Lower leg skin (tissue), 3 donors: ENCODE measurements at regions not wholly inside any gene's neighbourhood (a gene's known extent, or its start where the extent isn't known, plus 50 kb on each side); places are given as distances from the start of the nearest gene placed in this dataset.

Experiments used
- POLR2A ChIP-seq, 2 donors: fragments of 450-650 bp; IDR thresholded peaks; one replicate each; pipeline ENCODE4 v1.6.1; 2016 to 2017; ENCODE audit warnings: antibody characterized with exemption in 2 of 2, mild to moderate bottlenecking in 1 of 2, moderate library complexity in 1 of 2
- TF ChIP-seq, protein P1 (sequence below), 3 donors: fragments of 450-650 bp; IDR thresholded peaks; one replicate each; pipeline ENCODE4 v1.5.1; 2016; ENCODE audit warnings: antibody characterized with exemption in 3 of 3, mild to moderate bottlenecking in 3 of 3, moderate library complexity in 2 of 3

DNA sequence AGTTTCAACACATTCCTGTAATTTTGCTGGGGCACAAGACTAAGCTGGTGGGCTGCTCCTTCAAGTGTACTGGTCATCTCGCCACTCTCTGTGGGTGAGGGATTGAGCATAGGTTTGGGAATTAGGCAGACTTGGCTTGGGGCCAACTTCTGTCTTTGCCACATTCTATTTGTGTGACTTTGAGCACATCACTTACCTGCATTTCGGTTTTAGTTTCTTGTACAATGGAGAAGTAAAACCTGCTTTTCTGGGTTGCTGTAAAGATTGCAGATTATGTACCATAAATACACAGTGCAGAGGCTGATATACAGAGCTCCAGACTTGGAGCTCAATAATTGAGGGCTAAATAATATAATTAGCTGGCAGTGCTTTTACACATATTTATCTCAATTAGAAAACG, 162.1 kb downstream of the C3orf38 start:
- TF ChIP-seq, protein P1, sequence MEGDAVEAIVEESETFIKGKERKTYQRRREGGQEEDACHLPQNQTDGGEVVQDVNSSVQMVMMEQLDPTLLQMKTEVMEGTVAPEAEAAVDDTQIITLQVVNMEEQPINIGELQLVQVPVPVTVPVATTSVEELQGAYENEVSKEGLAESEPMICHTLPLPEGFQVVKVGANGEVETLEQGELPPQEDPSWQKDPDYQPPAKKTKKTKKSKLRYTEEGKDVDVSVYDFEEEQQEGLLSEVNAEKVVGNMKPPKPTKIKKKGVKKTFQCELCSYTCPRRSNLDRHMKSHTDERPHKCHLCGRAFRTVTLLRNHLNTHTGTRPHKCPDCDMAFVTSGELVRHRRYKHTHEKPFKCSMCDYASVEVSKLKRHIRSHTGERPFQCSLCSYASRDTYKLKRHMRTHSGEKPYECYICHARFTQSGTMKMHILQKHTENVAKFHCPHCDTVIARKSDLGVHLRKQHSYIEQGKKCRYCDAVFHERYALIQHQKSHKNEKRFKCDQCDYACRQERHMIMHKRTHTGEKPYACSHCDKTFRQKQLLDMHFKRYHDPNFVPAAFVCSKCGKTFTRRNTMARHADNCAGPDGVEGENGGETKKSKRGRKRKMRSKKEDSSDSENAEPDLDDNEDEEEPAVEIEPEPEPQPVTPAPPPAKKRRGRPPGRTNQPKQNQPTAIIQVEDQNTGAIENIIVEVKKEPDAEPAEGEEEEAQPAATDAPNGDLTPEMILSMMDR (IDR thresholded peaks at IDR 0.05): no peak
- no peak for TF ChIP-seq POLR2A (IDR thresholded peaks at IDR 0.05)
